ENCODE measurements at regions not wholly inside any gene's neighbourhood (a gene's known extent, or its start where the extent isn't known, plus 50 kb on each side); places are given as distances from the start of the nearest gene placed in this dataset.

DNA sequence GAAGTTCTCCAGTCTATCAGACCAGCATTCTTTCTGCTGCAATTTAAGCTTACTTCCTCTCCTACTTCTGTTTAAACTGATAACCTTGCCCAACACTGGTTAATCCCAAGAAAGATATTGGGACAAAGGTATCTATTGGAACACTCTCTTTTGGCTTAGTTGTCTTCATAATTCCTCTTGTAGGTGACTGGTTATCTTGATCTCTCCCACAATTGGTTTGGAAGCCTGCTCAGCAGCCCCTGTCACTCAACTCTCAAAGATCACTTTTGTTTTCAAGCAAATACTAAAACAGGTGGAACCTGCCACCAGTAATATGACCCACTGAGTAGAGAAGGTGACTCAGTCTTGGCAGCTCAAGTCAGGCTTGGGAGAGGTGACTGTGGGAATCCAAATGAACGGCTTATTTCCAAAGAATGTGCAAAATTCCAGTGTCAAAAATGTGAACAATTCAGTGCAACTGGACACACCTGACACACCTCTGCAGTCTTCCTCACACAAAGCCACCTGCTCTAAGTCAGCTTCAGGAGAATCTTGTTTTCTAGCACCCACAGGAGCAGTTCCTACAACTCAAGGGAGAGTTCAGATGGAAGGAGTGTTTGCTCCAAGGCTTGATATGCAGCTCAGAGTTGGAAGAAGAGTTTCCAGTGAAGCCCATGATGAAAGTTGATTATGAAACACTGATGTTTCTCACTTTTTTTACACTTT, 83.2 kb upstream of the SLC38A2 start:
- DNase-seq (ENCODE audit: low read depth) = peak; percentile 34
- TF ChIP-seq, protein P1, sequence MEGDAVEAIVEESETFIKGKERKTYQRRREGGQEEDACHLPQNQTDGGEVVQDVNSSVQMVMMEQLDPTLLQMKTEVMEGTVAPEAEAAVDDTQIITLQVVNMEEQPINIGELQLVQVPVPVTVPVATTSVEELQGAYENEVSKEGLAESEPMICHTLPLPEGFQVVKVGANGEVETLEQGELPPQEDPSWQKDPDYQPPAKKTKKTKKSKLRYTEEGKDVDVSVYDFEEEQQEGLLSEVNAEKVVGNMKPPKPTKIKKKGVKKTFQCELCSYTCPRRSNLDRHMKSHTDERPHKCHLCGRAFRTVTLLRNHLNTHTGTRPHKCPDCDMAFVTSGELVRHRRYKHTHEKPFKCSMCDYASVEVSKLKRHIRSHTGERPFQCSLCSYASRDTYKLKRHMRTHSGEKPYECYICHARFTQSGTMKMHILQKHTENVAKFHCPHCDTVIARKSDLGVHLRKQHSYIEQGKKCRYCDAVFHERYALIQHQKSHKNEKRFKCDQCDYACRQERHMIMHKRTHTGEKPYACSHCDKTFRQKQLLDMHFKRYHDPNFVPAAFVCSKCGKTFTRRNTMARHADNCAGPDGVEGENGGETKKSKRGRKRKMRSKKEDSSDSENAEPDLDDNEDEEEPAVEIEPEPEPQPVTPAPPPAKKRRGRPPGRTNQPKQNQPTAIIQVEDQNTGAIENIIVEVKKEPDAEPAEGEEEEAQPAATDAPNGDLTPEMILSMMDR (conservative IDR thresholded peaks at IDR 0.05; ENCODE audit: low read depth, low read length) = no peak
- no peak overlapping the region for H3K4me3 ChIP-seq (ENCODE audit: low read length)

DNA sequence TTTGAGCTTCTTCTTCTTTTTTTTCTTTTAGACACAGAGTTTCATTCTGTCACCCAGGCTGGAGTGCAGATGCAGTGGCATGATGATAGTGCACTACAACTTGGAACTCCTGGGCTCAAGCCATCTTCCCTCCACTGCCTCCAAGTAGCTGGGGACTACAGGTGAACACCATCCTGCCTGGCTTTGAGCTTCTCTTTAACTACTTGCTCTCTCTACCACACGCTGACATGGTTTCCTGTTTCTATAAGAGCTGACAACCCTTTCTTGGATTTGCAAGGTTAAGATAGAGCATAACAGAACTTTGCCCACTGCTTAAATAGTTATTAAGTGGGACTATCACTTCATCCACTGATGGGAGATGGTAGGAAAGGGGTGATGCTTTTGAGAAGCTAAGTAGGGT, 82.4 kb upstream of the SLC38A2 start:
- DNase-seq (ENCODE audit: low read depth) = no peak

DNA sequence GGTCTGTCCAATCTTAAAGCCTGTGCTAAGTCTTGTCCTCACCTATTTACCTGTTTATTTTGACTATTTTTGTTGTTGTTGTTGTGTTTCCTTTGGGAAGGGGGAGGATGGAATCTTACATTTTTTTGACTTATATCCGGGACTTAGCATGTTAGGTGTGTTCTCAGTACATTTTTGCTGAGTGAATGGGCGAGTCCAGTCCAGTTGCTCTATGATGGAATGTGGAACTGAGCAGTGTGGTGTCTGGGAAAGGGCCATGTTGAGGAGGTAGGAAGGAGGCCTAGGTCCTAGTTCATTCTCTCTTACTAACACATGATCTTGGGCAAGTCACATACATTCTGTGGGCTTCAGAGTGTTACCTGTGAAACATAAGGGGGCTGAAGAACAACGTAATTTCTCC, 80.9 kb upstream of the SLC38A2 start:
- no peak overlapping the region for H3K4me3 ChIP-seq (ENCODE audit: low read length)
- DNase-seq (ENCODE audit: low read depth) = no peak
- TF ChIP-seq, protein P1 (conservative IDR thresholded peaks at IDR 0.05; ENCODE audit: low read depth, low read length) = no peak

More for the DNA sequence above, 82.4 kb upstream of the SLC38A2 start:
- TF ChIP-seq, protein P1 (conservative IDR thresholded peaks at IDR 0.05; ENCODE audit: low read depth, low read length) = no peak
- H3K4me3 ChIP-seq (ENCODE audit: low read length) = no peak overlapping the region

DNA sequence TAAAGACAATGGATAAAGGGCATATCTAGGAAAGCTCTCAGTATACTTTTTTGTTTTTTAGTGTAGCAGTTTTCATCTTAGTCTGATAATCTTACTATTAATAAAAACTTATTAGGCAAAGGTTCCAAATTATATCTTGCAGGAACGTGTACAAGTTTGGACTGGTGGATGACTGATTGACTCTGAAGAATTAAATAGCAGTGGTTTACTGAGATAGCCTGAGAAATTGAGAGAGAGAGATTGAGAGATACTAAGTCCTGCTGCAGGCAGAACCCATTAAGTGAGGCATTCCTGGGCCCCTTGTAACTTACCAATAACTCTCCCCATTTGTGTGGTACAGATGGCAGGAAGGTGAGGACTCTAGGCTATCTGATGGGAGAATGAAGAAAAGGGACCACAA, 80.2 kb upstream of the SLC38A2 start:
- no peak for DNase-seq (ENCODE audit: low read depth)
- H3K4me3 ChIP-seq (ENCODE audit: low read length) = no peak overlapping the region
- TF ChIP-seq, protein P1 (conservative IDR thresholded peaks at IDR 0.05; ENCODE audit: low read depth, low read length) = no peak

DNA sequence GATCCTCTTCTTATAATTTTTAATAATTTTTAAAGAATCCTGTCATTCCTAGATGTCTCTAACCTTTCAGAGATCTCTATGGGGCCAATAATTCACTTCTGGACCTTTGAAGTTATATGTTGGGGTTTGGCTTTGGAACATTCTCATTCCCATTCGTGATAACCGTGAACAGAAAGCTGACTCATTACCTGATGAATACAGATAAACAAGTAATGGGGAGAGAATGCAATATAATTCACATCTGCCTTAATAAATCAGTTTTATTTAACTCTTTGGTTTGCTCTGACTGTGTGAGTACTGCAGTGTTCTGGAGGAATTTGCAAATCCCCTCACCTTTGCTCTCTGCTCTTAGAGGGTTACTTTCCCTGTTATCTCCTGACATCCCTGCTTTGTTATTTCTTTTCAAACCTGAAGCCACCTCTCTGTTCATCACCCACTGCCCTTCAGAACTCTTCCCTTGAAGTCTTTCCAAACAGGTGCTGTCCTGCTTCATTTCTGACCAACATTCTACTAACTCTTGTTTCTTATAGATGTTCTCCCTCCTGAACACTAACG, 79.6 kb upstream of the SLC38A2 start:
- no peak overlapping the region for H3K4me3 ChIP-seq (ENCODE audit: low read length)
- TF ChIP-seq, protein P1 (conservative IDR thresholded peaks at IDR 0.05; ENCODE audit: low read depth, low read length) = no peak
- no peak for DNase-seq (ENCODE audit: low read depth)

DNA sequence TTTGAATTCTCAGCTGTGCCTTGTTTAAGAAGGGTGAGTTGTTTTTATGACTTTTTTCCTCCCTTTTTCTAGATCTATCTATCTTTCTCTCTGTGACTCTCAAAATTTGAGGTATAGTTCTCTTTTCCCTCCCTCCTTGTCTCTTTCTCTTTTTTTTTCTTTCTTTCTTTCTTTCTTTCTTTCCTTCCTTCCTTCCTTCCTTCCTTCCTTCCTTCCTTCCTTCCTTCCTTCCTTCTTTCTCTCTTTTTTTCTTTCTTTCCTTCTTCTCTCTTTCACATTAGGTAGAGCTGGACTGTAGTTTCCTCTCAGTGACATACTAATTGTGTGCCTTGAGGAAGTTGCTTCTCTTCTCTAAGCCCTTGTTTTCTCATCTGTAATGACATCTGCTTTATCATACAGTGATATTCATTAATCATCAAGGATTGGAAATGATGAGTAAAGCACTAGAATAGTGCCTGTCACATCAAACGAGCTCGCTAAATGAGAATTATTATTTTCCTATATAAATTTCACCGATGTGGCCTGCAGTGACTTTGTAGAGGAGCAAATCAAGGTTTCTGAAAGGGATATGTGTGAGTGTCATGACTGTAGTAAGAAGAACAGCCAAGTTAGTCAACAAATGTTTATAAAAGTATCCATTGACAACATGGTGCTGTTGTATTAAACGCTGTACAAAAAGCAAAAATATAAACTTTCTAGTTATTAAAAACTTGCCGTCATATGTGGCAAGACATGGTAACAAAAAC, 78.9 kb upstream of the SLC38A2 start:
- no peak overlapping the region for H3K4me3 ChIP-seq (ENCODE audit: low read length)
- TF ChIP-seq, protein P1 (conservative IDR thresholded peaks at IDR 0.05; ENCODE audit: low read depth, low read length) = no peak

More for the DNA sequence above, 78.9 kb upstream of the SLC38A2 start:
- DNase-seq (ENCODE audit: low read depth) = no peak
